ENCODE measurements at regions not wholly inside any gene's neighbourhood (a gene's known extent, or its start where the extent isn't known, plus 50 kb on each side); places are given as distances from the start of the nearest gene placed in this dataset.

DNA sequence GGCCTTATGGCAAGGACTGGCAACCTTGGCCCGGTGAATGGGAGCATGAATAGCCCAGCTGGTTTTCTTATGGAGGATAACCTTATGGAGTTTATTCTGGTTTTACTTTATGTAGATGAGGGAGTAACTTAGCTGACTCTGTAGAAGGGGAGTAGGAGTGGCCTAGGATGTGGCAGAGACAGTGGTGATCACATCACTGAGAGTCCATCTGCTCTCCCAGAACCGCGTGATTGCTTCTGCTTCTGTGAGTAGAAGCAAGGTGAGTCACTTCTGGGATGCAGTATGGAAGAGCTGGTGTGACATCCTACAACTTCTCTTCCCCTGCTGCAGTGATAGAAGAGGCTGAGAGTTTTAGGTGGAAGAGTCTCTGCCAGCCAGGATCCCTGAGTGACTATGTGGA, 129.2 kb downstream of the RPS24 start:
- no peak for DNase-seq (ENCODE audit: low spot score)

DNA sequence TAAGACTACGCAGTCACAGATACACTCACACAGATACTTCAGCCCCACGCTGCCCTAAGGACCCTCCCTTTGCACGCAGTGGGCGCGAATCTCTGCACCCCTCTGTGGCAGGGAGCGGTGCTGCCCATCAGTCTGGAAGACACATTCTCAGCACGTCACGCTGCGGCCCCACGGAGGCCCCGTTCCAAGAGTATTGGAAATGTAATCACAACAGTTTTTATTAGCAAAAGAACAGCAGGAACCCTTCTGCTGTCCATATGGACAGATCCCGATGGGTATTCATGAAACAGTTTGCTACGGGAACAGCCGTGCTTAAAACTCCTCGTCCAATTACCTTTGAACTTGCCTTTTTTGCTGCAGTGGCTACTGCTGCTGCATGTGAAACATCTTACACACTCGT, 131.0 kb downstream of the RPS24 start:
- DNase-seq (ENCODE audit: low spot score), result no peak

DNA sequence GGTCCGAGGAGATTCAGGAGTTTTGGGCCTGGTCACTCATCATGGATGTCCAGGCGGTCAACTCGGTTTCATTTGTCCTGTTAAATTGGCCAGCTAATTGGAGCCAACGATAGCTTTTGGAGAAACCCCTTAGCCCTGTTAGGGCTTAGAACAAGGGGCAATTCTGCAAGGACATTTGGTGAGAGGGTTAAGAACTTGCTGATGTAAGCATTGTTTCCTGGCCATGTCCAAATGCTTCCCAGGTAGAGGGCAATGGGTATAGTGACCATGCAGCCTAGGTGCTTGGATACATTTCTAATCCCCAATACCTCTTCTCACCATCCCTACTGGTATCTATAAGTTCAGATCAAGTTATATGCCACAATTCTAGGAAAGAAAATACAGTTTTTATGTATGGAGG, 131.5 kb downstream of the RPS24 start:
- DNase-seq (ENCODE audit: low spot score), result no peak

DNA sequence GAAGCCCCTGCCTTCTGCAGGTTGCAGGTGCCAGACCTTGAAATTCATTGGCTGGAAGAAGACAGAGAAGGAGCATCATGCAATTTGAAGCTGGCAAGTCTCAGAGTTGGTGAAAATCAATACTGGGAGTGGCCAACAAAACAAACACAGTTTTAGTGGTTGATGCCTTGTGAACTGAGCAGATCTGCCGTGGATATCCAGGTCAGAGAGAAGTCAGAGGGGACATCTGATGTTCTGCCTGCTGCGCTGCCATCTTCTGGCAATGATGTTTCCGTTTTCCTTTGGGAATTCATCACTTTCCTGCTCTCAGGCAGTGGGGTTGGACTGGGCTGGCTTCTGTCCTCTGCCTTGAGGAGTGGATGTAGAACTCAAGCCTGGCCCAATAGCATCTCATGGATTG, 132.0 kb downstream of the RPS24 start:
- no peak for DNase-seq (ENCODE audit: low spot score)

DNA sequence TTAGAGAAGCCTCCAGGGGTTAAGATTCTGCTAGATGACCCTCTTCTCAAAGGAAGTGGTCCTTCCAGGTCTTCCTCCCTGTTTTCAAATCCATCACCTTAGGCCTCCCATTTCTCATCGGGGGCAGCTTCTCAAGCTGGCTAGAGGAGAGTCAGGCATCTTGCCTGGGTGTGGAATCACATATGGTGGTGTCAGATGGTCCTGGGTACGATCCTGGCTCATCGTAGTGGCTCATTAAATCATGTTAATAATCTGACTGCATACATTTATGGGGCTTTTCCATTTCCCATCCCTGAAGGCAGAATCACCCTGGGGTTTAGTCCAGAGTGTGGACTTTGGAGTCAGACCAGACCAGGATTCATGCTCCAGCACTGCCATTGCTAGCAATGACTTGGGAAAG, 132.6 kb downstream of the RPS24 start:
- DNase-seq (ENCODE audit: low spot score), result no peak

DNA sequence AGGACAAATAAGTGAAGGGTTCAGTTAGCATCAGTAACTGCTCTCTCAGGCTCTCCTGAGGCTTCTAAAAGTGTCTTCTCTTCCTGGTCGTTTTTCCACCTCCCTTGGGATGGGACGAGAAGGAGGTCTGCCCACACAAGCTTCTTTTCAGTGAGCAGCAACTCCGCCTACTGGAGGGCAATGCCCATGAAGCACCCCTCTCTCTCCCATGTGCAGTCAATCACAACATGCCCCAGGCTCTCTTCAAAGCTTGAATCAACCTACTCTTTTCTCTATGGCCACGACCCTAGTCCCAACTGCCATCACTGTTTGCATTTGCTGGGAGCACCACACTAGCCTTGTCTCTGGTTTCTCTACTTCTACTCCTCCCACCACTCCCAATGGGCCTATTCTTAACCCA, 135.6 kb downstream of the RPS24 start:
- no peak for DNase-seq (ENCODE audit: low spot score)

DNA sequence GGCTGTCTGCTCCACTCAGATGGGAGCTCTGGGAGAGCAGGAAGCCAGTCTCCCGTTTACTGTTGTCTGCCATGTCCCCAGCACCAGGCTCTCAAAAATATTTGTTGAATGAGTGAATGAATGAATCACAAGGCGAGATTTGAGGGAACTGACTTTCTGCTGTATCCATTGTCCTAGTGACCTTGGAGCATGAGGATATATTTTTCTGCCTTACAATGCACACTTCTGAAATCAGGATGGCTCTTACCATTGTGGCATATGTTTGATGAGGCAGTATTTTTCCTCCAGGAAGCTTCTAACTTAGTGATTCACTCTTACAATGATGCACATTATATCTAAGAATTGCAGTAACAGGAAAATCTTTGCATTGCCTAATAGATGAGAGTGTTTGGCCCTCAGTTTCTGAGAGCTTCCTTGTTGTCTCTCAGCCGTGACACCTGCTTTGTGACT, 136.4 kb downstream of the RPS24 start:
- no peak for DNase-seq (ENCODE audit: low spot score)

DNA sequence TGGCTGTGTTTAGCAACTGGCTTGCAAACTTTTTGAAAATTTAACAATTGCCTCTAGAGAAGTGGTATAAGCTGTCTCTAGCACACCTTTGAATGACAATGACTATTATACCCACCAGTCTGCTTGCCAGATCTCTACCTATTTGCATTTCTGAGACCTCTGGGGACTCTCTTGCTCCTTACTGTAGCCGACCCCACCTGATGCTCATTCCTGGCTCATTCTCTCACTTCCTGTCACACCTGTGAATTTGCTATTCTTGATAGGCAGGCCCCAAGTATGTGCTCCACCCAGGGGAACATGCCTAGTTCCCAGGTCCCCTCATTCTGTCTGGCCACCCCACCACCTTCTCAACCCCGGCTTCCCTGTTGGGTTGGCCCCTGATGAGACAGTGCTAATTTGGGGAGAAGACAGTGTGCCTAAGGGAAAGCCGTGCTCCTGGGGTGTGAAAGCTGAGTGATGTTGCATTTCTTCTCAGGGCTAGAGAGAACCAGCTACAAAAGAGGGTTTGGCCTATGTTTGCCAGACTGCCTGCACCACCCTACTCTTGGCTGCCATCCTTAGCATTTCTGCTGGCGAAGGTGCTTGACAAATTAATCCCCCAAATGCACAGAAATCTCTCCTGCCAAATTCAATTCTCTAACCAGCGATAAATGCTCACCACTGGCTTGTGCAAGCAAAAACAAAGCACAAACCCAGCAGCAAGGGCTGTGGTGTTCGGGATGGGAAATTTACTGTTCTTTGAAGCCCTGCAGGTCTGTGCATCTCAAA, 138.2 kb downstream of the RPS24 start:
- DNase-seq (ENCODE audit: low spot score), result no peak

DNA sequence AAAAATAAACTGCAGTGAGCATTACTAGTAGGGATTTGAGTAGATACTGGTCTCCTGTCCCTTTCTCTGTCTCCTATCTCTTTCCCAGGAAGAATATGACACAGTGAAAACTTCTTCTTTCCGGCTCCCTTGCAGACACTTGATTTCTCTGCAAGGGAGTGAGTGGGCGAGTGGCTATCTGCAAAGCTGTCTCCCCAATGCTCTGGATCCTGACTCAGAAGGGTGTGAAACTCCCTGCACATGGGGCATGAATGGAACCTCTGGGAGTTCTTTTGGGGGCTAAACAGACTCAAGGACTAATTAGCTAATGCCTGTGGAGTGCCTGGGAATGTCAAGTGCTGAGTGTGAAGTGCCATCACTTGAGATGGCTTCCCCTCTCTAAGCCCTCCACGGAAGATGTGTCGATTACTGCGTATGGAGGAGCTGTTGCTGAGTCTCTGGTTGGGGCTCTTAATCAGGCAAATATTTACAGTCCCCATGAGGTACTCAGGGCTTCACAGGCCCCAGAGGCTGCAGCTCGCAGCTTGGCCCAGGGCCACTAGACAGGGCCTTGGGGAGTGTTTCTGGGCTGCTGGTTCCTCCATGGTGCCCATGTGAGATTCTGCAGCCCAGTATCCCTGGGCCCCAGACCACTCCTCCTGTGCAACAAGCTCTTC, 139.8 kb downstream of the RPS24 start:
- no peak for DNase-seq (ENCODE audit: low spot score)

DNA sequence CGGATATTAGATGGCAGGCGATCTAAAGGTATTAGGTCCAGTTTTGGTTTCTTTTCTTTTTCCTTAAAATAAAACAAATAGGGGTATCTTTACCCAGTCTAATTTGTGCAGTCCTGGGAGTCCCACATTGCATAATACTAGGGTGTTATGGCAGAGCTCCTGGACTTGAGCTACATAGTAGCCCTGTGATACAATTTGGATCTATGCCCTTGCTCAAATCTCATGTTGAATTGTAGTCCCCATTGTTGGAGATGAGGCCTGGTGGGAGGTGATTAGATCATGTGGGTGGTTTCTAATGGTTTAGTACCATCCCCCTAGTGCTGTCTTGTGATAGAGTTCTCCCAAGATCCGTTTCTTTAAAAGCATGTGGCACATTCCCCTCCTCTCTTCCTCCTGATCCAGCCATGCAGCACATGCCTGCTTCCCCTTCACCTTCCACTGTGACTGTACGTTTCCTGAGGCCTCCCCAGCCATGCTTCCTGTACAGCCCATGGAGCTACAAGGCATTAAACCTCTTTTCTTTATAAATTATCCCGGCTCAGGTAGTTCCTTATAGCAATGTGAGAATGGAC, 141.9 kb downstream of the RPS24 start:
- DNase-seq (ENCODE audit: low spot score), result no peak

DNA sequence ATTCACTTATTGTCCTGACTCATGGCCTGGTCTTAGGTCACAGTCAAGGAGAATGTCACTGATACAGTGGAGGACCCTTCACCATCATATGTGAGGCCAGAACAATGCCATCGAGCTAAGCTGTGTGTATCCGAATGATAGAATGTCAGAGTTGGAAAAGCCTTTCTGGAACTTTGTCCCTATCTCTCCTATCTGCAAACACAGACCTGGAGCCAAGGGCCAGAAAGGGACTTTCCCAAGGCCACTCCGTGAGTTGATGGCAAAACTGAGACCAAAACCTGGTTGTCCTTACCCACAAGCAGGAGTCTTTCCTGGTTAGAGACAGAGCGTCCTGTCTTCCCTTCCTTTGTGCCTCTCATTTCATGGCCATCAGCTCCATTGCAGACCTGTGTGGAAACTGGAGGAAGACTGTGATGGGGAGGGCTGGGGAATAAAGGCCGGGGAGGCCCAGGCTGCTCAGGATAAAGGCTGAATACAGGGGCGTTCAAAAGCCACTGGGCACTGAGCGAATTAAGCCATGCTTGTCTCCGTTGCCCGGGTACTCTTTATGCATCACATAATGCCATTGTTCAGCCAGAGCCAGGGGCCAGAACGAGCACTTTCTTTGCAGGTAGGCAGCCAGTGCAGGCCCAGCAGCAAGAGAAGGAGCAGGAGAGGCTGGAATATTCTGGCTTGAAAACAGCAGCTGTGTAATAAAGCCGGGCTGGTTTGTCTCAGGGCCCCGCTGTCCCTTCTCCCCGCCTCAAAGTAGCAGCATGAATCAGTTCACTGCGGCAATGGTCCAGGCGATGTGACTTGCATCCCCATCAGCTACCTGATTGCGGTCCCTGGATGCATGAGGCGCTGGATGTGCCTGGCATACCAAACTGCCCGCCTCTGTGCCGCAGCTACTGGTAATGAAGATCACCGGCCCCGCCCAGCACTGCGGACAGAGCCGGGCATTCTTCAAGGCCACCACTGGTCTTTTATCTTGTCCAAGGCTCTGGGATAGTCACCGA, 143.0 kb downstream of the RPS24 start:
- DNase-seq (ENCODE audit: low spot score), result no peak

DNA sequence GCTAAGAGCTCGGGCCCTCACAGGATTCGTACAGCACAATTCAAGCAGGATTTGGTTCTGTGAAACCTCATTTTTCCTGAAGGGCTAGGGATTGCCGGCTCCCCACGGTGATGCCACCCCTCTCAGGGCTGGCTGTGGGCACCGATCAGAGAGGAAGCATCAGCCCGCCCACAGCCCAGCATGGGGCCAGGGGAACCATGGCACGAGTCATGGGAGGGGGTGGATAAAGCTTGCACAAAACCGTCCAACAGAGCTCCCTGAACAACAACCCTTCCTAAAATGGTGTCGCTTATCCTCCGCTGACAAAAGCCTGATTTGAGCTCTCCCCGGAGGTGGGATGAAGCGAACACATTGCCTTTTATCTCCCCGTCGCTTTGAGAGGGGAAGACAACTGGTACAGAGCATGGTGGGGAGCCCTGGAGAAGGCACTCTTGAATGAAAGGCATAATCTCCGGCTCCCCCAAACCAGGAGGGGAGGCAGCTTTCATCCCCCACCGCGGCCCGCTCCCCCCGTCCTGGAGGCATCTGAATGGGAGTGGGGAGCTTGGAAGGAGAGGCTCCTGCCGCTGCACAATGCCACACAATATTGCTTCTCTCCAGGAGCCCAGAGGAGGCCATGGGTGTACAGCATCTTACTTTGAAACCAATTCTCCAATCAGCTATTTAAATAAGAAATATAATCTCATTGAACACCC, 144.0 kb downstream of the RPS24 start:
- DNase-seq (ENCODE audit: low spot score), result no peak

DNA sequence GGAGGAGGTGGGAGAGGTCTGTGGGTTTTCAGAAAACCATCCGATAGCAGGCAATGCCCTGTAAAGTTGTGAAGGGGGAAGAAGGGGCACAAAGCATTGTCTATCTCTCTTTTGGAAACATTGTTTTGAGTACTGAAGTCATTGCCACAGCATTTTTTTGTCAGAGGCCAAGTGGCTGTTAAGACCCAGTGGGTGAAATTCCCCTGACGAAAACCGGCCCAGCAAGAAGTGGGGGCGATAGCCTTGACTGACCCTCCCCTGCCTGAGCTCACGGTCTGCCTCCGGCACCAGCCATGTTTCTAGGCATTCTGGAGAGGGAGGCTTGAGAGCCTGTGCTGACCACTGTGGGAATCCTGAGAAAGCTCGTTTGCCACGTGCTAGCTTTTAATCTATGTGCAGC, 144.7 kb downstream of the RPS24 start:
- DNase-seq (ENCODE audit: low spot score), result no peak

DNA sequence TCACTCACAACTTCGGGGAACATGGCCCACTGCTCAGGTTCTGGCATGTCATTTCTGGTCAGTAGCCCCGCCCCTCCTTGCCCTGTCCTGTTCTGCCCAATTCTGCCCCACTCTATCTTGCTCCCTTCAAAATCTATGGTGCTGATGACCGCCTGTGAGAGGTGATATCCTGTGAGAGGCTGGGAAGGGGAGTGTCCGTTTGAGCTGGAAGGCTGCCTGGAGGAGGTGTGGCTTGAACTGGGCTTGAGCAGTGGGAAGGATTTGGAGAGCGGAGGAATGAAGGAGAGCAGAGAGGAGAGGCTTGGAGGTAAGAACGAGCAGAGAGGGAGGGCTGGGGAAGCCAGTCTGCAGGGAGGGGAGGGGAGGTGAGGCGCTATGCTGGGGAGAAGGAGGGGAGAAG, 145.3 kb downstream of the RPS24 start:
- no peak for DNase-seq (ENCODE audit: low spot score)

DNA sequence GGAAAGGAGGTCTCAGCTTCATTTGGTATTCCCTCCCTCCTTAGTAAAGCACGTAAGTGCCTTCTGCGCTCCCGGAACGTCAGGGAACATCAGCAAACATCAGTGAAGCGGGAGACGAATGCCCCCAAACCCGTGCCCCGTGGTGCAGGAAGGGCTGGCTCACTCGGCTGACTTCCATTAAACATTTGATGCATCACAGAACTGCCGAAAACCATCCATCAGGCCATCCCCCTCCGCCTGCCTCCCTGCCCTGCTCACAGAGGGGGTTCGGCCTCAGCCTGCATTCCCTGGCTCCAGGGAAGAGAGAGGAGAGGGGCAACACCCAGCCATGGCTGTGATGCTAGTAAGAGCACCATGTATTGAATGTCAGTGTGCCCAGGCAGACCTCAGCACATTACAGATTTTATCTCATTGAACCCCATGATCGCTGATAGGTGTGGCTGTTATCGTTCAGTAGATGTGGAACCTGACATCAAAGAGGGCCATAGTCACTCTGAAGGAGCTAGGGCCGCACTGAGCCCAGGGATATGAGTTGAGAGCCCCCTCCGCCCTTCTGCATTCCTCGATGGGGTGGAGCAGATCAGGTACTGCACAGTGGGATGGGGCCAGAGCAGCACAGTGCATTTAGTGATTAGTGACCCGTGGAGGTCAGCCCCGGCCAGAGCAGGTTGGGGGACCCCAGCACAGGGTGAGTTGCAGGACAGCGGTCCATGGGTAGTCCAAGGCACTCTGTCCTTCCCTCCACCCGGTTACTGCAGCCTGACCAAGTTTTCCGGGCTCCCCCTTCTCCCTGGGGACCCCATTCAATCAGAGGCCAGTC, 146.4 kb downstream of the RPS24 start:
- DNase-seq (ENCODE audit: low spot score), result no peak

DNA sequence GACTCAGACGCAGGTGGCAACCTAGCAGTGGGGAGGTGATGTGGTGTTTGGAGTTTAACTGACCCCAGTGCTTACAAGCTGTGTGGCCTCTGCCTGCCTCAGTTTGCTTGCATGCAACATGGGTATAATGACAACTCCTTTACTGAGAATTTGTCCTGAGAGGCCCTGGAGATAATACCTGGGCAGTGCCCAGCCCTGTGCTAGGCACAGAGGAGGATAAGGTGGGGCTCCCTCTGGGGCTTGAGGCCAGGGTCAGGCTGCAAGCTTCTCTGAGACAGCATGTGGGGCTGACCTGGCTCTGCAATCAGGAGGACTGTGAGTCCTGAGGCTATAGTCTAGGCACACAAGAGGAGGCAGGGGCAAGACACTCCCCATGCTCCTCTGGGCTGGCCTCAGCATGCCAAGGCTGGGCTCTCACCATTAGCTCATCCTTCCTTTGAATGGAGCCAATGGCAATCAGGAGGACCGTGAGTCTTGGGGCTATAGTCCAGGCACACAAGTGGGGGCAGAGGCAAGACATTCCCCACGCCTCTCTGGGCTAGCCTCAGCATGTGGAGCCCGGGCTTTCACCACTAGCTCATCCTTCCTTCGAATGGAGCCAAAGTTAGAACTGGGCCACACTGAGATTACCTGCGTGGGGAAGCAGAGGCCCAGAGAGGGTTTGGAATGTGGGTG, 147.9 kb downstream of the RPS24 start:
- no peak for DNase-seq (ENCODE audit: low spot score)

DNA sequence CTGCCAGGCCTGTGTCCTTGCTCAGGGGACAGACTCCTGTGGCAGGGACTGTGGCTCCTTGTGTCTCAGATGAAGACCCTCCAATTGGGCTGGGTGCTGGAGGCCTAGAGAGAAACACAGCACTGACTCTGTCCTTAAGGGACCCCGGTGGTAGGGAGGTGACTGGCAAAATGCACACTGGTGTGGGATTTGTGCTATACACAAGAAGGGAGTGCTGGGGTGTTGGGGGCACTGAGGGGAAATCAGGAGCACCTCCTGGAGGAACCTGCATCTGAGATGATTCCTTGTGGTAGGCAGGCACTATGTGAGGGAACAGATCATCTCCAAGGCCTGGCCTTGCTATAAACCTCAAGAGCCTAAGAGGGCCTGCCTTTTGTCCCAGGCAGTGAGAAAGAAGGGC, 149.2 kb downstream of the RPS24 start:
- no peak for DNase-seq (ENCODE audit: low spot score)

DNA sequence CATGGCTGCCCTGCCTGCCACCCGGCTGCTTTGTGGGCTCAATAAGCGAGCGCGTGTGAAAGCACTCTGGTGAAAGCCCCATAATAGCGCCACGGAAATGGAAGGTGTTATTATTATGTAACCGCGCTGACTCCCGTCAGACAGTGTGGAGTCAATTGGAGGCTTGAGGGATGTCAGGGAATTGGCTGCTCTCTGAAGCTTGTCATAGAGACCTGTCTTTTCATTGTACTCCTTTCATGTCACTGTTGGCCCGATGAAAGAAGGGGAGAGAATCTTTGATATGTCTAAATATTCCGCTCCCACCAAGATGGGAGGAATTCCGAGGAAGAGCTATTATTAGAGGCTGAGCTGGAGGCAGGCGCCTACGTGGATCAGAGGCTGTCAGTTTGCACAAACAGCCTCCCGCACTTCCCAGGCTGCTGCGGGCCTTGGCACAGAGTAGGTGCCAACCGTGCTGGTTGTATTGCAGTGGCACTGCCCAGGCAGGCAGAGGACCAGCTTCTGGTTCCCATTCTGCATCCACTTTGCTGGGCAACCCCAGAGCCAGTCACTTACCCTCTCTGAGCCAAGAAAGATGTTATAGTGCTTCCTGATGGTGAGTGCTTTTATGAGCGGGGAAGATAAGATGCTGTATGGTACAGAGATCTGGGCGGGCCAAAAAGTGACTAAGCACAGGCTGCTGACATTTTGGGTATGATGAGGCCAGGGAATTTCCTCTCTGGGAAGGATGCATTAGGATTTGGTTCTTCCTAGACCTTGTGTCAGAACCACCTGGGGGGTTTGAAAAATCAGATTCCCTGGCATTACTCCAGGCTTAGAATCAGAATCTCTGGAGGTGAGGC, 151.4 kb downstream of the RPS24 start:
- no peak for DNase-seq (ENCODE audit: low spot score)

DNA sequence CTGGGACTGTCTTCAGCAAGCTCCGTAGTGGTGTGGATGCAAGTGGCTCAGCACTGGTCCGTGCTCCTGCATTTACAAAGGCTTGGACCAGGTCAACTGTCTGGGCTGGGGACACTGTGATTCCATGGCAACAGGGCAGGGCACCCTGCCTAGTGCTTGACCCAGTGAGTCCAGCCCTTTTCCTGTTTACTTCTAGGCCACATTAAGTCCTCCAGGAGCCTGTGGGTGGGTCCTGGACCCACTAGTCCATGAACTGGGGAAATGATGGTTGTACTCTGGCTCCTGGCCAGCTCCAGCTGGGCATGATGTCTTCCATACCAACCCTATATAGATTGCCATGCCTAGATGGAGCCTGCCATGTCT, 152.0 kb downstream of the RPS24 start:
- no peak for DNase-seq (ENCODE audit: low spot score)

Data from hematopoietic multipotent progenitor cell treated with erythropoietin and hydrocortisone succinate and interleukin-3 and kit ligand, for 17 days (in vitro differentiated cells).